Trophoblast cell (in vitro differentiated cells and primary cell): ENCODE measurements at regions not wholly inside any gene's neighbourhood (a gene's known extent, or its start where the extent isn't known, plus 50 kb on each side); places are given as distances from the start of the nearest gene placed in this dataset.

Source experiments
- DNase-seq, 2 donors: peaks; one replicate each; pipeline ENCODE4 v3.0.0-alpha.2; 2016
- H2AFZ ChIP-seq: 2 replicates; pipeline ENCODE4 v1.6.1; 2013; ENCODE audit warnings: low read length, moderate library complexity, mild to moderate bottlenecking; ENCODE audit not compliant: insufficient read depth, poor library complexity
- H2AK5ac ChIP-seq: 2 replicates; pipeline ENCODE4 v1.6.1; 2013; ENCODE audit warnings: mild to moderate bottlenecking, low read length
- H2BK120ac ChIP-seq: 2 replicates; pipeline ENCODE4 v1.6.1; 2013; ENCODE audit warnings: low read length, mild to moderate bottlenecking, moderate library complexity; ENCODE audit not compliant: insufficient read depth, poor library complexity
- H2BK12ac ChIP-seq: 2 replicates; pipeline ENCODE4 v1.6.1; 2013; ENCODE audit warnings: mild to moderate bottlenecking, low read length, moderate library complexity
- H2BK5ac ChIP-seq: 2 replicates; pipeline ENCODE4 v1.6.1; 2013; ENCODE audit warnings: low read length, low read depth, moderate library complexity, mild to moderate bottlenecking; ENCODE audit not compliant: poor library complexity
- H3K14ac ChIP-seq: 2 replicates; pipeline ENCODE4 v1.6.1; 2013; ENCODE audit warnings: mild to moderate bottlenecking, low read length
- H3K18ac ChIP-seq: 2 replicates; pipeline ENCODE4 v1.6.1; 2013; ENCODE audit warnings: mild to moderate bottlenecking, low read length
- H3K23ac ChIP-seq: 2 replicates; pipeline ENCODE4 v1.6.1; 2013; ENCODE audit warnings: low read length
- H3K27ac ChIP-seq: 2 replicates; pipeline ENCODE4 v1.5.1; 2013; ENCODE audit warnings: low read depth, mild to moderate bottlenecking, inconsistent platforms, low read length, moderate library complexity
- H3K27me3 ChIP-seq: 2 replicates; pipeline ENCODE4 v1.6.1; 2013; ENCODE audit warnings: inconsistent platforms, mild to moderate bottlenecking, low read length, moderate library complexity; ENCODE audit not compliant: insufficient read depth
- H3K36me3 ChIP-seq, 2 experiments: 1 replicate in 1 of 2; 2 replicates in 1 of 2; pipeline ENCODE4 v1.6.1; 2013; ENCODE audit warnings: low read length in 2 of 2, mild to moderate bottlenecking in 2 of 2, moderate library complexity in 1 of 2; ENCODE audit not compliant: insufficient read depth in 2 of 2, control insufficient read depth in 1 of 2
- H3K4ac ChIP-seq: 2 replicates; pipeline ENCODE4 v1.6.1; 2013; ENCODE audit warnings: low read depth, mild to moderate bottlenecking, low read length, moderate library complexity
- H3K4me1 ChIP-seq, 2 experiments: 1 replicate in 1 of 2; 2 replicates in 1 of 2; pipeline ENCODE4 v1.6.1; 2013; ENCODE audit warnings: low read length in 2 of 2, mild to moderate bottlenecking in 2 of 2, moderate library complexity in 1 of 2; ENCODE audit not compliant: insufficient read depth in 2 of 2, control insufficient read depth in 1 of 2
- H3K4me2 ChIP-seq: 2 replicates; pipeline ENCODE4 v1.6.1; 2013; ENCODE audit warnings: inconsistent platforms, mild to moderate bottlenecking, low read length, moderate library complexity
- H3K4me3 ChIP-seq: 2 replicates; pipeline ENCODE4 v1.5.1; 2013; ENCODE audit warnings: mild to moderate bottlenecking, low read depth, low read length, inconsistent platforms
- H3K79me1 ChIP-seq: one replicate; pipeline ENCODE4 v1.6.1; 2013; ENCODE audit warnings: low read length
- H3K79me2 ChIP-seq: 2 replicates; pipeline ENCODE4 v1.6.1; 2013; ENCODE audit warnings: low read length, mild to moderate bottlenecking; ENCODE audit not compliant: control insufficient read depth, insufficient read depth, poor library complexity
- H3K9ac ChIP-seq: 2 replicates; pipeline ENCODE4 v1.6.1; 2013; ENCODE audit warnings: mild to moderate bottlenecking, low read length
- H3K9me3 ChIP-seq: 2 replicates; pipeline ENCODE4 v1.6.1; 2013; ENCODE audit warnings: low read depth, mild to moderate bottlenecking, control low read depth, inconsistent platforms, low read length; ENCODE audit not compliant: insufficient read depth
- H4K12ac ChIP-seq: 2 replicates; pipeline ENCODE4 v1.6.1; 2013; ENCODE audit warnings: low read depth, mild to moderate bottlenecking, low read length, moderate library complexity
- H4K8ac ChIP-seq: 2 replicates; pipeline ENCODE4 v1.6.1; 2013; ENCODE audit warnings: low read depth, mild to moderate bottlenecking, low read length, moderate library complexity
- H4K91ac ChIP-seq: one replicate; pipeline ENCODE4 v1.6.1; 2013; ENCODE audit warnings: low read depth, mild to moderate bottlenecking, low read length, moderate library complexity
- WGBS: extraction: QIAGEN DNeasy Blood & Tissue Kit; methylation state at CpG from one replicate; pipeline ENCODE4 v1.1.7; 2013; ENCODE audit warnings: missing lambda C conversion rate; ENCODE audit not compliant: insufficient read length, insufficient coverage; ENCODE audit errors: extremely low coverage; 5-methylcytosine and 5-hydroxymethylcytosine counted together

GRCh38 chr2:19700861-19701585 lies 200.8 kb downstream of the TTC32 start:
- Histone ChIP-seq H3K4me1 (no peaks in the 10 kb centered on the region), H2AK5ac (no peak overlapping the region), H3K14ac (no peak overlapping the region), H2BK120ac (no peak overlapping the region), H3K4ac (no peak overlapping the region), H4K8ac (no peak overlapping the region), H3K79me1 (no peaks in the 10 kb centered on the region), H2BK5ac (no peak overlapping the region), H3K18ac (no peak overlapping the region), H3K36me3 (no peaks in the 10 kb centered on the region), H3K27ac (no peak overlapping the region), H4K12ac (no peak overlapping the region), H2BK12ac (no peak overlapping the region), H3K9ac (no peak overlapping the region), H2AFZ (no peak overlapping the region), H4K91ac (no peak overlapping the region), H3K27me3 (no peaks in the 10 kb centered on the region), H3K4me2 (no peak overlapping the region), H3K9me3 (peaks cover 12% of the 10 kb centered on the region), H3K23ac (no peak overlapping the region), H3K79me2 (no peaks in the 10 kb centered on the region), H3K4me3 (no peak overlapping the region)
- no CpG with 5 or more reads among the region's 10 CpGs for WGBS
- no peak for DNase-seq

GRCh38 chr2:19697131-19697530 lies 204.7 kb downstream of the TTC32 start:
- no peak overlapping the region for H3K4me2 ChIP-seq
- H4K12ac ChIP-seq: no peak overlapping the region
- no peak overlapping the region for H4K8ac ChIP-seq
- no peak overlapping the region for H2AK5ac ChIP-seq
- H3K79me2 ChIP-seq: no peaks in the 10 kb centered on the region
- no peak overlapping the region for H3K23ac ChIP-seq
- no peak overlapping the region for H3K14ac ChIP-seq
- DNase-seq: no peak
- H3K18ac ChIP-seq: no peak overlapping the region
- no peaks in the 10 kb centered on the region for H3K36me3 ChIP-seq
- H2AFZ ChIP-seq: no peak overlapping the region
- no peak overlapping the region for H4K91ac ChIP-seq
- H3K9ac ChIP-seq: no peak overlapping the region
- no peak overlapping the region for H2BK120ac ChIP-seq
- H3K4me1 ChIP-seq: no peaks in the 10 kb centered on the region
- no peak overlapping the region for H2BK5ac ChIP-seq
- no peak overlapping the region for H3K27ac ChIP-seq
- H2BK12ac ChIP-seq: no peak overlapping the region
- no CpG with 5 or more reads among the region's 2 CpGs for WGBS
- H3K4me3 ChIP-seq: no peak overlapping the region
- no peaks in the 10 kb centered on the region for H3K27me3 ChIP-seq
- peaks cover 10% of the 10 kb centered on the region for H3K9me3 ChIP-seq
- H3K79me1 ChIP-seq: no peaks in the 10 kb centered on the region
- no peak overlapping the region for H3K4ac ChIP-seq

- H3K27me3 ChIP-seq: no peaks in the 10 kb centered on the region
These were observed 206.1 kb downstream of the TTC32 start for GRCh38 chr2:19695706-19696105.

GRCh38 chr2:19691892-19692291 lies 209.9 kb downstream of the TTC32 start:
- H3K4me1 ChIP-seq: no peaks in the 10 kb centered on the region
- H3K36me3 ChIP-seq: no peaks in the 10 kb centered on the region
- no peak overlapping the region for H4K8ac ChIP-seq
- H3K79me2 ChIP-seq: no peaks in the 10 kb centered on the region
- H2BK120ac ChIP-seq: no peak overlapping the region
- H3K9me3 ChIP-seq: peaks cover 3% of the 10 kb centered on the region
- no CpG with 5 or more reads among the region's 1 CpG for WGBS
- H2BK5ac ChIP-seq: no peak overlapping the region
- no peak for DNase-seq
- no peak overlapping the region for H4K91ac ChIP-seq
- H4K12ac ChIP-seq: no peak overlapping the region
- no peak overlapping the region for H3K14ac ChIP-seq
- H2AK5ac ChIP-seq: no peak overlapping the region
- H3K18ac ChIP-seq: no peak overlapping the region
- H3K27me3 ChIP-seq: no peaks in the 10 kb centered on the region
- no peak overlapping the region for H3K4me2 ChIP-seq
- H3K23ac ChIP-seq: no peak overlapping the region
- no peak overlapping the region for H3K4me3 ChIP-seq
- H2BK12ac ChIP-seq: no peak overlapping the region
- no peak overlapping the region for H2AFZ ChIP-seq
- H3K4ac ChIP-seq: no peak overlapping the region
- no peaks in the 10 kb centered on the region for H3K79me1 ChIP-seq
- no peak overlapping the region for H3K27ac ChIP-seq
- H3K9ac ChIP-seq: no peak overlapping the region

More at GRCh38 chr2:19695706-19696105, 206.1 kb downstream of the TTC32 start:
- Histone ChIP-seq H3K4me1 (no peaks in the 10 kb centered on the region), H3K4me2 (no peak overlapping the region), H3K36me3 (no peaks in the 10 kb centered on the region), H3K4me3 (no peak overlapping the region), H3K23ac (no peak overlapping the region), H3K14ac (no peak overlapping the region), H3K79me2 (no peaks in the 10 kb centered on the region), H2AFZ (no peak overlapping the region), H2AK5ac (no peak overlapping the region), H4K12ac (no peak overlapping the region), H3K79me1 (no peaks in the 10 kb centered on the region), H2BK12ac (no peak overlapping the region), H3K18ac (no peak overlapping the region), H2BK120ac (no peak overlapping the region), H3K27ac (no peak overlapping the region), H3K4ac (no peak overlapping the region), H3K9ac (no peak overlapping the region), H4K8ac (no peak overlapping the region), H4K91ac (no peak overlapping the region), H3K9me3 (peaks cover 8% of the 10 kb centered on the region), H2BK5ac (no peak overlapping the region)
- WGBS: no CpG with 5 or more reads among the region's 4 CpGs
- no peak for DNase-seq
